DMS53 (cell line): ENCODE measurements at regions not wholly inside any gene's neighbourhood (a gene's known extent, or its start where the extent isn't known, plus 50 kb on each side); places are given as distances from the start of the nearest gene placed in this dataset.

Experiments used
- DNase-seq: peaks from one replicate; lab custom pipeline; 2025; lab: John Stamatoyannopoulos, UW

DNA sequence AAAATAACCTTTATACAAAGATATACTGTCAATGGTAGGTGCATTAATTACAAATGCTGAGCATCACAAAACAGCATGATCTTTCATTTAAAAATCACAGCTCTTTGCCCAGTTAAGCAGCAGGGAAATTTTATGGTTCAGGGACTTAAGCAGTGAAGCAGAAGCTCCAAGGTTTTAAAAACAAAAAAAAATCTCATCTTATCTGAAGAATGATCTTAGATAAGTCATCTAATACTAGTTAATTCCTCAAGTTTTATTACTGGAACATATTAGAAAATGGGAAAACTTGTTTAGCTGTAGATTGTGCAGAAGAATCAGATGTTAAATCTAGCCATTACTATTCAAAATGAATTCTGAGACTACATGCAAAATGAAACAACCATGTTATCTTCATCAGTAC lies 289.9 kb downstream of the GASK1B start:
- no peak for DNase-seq

DNA sequence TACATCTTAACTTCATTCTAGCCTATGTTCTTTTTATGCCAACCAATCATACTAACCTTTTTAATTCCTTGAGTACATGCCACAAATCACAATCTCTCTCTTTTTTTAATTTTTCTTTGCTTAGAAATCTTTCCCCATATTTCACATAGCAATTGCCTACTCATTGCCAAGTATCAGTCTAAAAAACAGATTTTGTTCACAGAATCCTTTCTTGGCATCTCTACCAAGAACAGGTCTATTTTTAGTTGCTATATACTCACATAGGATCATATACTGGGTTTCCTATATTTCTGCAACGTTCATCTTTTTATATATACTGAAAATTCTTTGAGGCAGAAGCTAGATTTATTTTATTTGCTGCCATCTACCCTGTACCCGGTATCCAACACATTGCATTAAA lies 292.1 kb downstream of the GASK1B start:
- no peak for DNase-seq

DNA sequence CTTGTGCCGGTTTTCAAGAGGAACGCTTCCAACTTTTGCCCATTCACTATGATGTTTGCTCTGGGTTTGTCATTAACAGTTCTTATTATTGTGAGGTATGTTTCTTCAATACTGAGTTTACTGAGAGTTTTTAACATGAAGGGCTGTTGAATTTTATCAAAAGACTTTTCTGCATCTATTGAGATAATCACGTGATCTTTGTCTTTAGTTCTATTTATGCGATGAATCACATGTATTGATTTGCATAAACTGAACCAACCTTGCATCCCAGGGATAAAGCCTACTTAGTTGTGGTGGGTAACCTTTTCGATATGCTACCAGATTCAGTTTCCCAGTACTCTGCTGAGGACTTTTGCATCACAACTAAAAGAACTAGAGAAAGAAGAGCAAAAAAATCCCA lies 318.0 kb downstream of the GASK1B start:
- no peak for DNase-seq

DNA sequence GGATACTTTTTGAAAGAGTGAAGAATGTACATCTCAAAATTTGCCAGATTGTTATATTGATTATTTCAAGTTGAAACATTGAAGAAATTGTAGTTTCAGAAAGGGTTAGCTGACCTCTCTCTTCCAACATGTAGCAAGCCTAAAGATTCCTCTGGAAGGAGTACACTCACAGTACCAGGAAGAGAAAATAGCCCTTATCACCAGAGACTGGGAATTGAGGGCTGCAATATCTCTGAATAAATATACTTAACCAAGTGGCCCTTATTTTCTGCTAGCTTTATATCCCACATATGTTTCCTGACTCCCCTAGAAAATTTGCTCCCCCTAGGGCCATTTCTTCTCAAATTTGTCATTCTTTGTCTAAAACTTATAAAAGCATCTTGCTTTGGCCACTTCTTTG lies 332.2 kb downstream of the GASK1B start:
- DNase-seq, result no peak

DNA sequence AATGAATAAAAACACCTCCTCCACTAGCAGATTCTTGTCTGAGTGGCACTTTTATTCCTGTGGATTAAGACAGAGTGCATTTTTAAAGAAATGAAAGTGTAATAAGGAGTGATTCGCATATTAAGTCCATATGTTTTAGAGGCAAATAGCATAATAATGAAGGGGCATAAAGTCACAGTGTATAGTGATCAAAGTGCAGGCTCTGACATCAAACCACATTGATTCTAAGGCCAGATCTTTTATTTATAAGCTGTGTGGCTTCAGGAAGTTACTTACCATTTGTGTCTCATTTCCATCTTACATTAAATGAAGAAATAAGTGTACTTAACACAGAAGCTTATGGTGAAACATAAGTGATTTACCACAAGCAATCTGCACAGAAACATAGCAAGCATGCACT lies 332.8 kb downstream of the GASK1B start:
- no peak for DNase-seq

DNA sequence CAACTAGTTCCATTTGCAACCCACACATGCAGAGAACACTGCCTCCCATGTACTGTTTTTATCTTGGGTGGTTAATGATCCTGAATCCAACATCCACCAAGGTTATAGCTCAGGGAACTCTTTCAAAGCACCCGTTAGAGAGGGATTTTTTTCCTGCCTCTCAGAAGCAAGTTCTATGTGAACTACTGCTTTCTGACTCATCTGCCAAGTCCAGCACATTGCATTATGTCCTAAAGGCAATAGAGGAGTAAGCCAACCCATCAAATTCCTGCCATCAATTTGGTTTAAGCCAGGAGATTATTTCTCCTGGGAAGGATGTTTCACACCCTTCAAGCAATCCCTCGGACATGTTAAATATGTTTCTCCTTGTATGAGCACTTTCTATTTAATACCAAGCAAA lies 334.5 kb downstream of the GASK1B start:
- no peak for DNase-seq

DNA sequence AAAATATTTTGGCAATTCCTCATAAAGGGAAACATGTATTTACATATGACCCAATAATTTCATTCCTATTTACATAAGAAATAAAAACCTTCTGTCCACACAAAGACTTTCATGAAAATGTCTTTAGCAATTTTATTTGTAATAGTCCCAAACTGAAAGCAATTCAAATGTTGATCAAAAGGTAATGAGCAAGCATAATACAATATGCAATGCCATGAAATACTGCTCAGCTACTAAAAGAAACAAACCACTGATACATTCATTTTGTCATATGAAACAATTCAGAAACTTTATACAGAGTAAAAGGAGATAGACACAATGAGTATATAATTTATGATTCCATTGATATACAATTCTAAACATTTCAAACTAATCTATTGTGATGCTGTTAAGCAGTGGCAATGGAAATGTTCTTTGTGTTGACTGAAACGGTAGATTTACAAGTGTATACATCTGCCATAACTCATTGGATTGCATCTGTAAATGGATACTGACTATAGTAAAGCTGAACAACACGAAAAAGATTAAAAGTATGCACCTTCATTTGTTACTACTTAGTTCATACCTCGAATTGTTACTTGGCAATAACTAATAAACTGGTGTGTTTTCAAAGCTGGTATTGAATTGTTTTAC lies 335.6 kb downstream of the GASK1B start:
- DNase-seq, result no peak

DNA sequence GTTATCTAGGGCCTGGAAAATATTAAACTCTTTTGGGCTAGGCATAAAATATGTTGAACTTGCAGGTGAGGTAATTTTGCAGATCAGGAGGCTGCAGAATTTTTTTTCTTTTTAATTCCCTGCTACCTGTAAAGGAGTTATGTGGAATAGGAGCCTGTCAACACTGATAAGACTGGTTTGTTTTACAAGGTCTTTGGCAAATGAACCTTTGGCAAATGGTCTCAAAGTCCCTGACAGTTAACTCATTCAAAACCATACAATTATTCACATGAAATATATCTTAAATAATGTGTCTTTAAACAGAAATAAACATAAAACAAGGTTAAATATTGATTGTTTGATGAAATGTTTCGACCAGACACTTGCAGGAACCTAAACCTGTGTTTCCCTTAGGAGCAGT lies 340.2 kb downstream of the GASK1B start:
- no peak for DNase-seq

DNA sequence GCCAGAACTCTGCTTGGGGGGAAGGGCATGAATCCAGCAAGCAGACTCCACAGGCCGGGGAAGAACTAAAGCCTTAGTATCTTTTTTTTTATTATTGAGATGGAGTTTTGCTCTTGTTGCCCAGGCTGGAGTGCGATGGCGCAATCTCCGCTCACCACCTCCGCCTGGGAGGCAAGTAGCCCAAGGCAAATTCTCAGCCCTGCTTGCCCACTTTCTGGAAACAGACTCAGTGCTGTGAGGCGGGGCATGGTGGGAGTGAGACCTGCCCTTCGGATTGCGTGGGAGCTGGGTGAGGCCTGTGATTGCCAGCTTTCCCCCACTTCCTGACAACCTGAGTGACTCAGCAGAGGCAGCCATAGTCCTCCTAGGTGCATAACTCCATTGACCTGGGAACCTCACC lies 348.8 kb downstream of the GASK1B start:
- no peak for DNase-seq

DNA sequence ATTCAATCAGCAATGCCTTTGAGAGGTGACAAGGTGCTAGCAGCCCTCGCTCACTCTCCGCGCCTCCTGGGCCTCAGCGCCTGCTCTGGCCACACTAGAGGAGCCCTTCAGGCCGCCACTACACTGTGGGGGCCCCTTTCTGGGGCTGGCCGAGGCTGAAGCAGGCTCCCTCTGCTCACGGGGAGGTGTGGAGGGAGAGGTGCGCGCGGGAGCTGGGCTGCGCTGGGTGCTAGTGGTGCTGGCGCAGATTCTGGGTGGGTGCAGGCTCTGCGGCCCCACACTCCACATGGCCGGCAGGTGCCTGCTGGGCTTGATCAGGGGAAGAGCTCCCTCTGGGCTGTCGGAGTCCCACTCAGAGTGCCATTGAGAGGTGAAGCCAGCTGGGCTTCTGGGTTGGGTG lies 351.0 kb downstream of the GASK1B start:
- no peak for DNase-seq

DNA sequence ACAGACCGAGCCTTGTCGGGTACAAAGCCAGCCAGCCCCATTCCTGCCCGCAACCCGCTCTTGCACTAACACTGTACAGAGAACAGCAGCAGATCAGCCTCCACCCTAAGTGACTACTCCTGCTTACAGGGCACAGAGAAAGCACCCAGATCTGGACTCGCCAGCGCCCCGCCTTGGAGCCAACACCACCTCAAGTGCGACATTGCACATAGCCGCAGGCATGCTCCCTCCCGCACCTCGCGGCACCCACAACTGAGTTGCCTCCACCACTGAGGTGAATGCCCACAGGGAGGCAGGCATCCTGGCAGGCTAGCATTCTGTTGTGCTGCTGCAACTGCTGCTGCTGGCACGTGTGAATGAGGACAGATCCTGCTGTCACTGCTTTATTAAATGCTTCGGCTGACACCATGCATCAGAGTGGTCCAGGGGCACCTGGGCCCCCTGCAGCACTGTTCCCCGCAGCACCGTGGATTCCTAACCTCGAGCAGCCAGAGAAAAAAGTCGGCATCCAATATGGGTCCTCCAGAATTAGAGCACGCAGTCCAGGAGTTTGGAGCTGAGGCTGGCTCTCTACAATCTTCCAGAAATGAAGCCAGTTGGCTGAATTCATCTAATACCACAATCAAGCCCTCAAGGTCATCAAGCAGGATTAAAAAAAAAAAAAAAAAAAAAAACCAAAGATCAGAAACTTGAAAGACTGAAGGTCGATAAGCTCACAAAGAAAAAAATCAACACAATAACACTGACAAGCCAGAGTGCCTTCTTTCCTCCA lies 352.9 kb downstream of the GASK1B start:
- DNase-seq, result peak; percentile 89

DNA sequence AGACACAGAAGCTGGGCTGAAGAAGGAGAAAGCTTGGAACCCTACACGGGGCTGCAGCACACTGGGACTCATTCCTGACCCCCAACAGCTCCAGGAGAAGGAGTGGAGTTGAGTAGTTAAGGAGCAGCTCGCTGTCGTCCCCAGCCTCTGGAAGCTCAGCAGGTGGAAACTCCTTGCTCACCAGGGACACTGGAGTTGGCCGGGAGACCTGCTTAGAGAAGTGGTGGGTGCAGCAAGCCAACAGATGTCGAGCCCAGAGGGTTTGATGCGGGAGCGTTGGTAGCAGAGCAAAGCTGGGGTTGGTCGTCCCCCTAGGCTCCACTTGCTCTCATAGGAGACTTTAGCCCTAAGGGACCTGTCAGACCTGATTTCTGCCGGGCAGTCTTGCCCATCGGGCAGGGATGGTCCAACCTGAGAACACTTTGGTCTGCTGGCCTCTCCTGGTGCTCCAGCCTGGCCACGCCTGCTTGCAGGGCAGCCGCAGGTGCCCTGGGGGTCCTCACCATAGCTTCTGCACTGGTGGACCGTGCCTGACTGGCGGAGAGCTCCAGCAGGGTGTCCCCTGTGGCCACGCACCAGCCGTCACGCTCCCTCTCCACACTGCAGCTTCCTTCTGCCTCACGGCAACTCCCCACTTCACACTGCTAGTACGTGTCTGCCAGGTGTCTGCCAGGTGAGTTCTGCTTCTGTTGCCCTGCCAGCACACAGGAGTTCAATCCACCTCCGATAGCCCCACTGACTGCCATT lies 353.7 kb downstream of the GASK1B start:
- peak; percentile 89 for DNase-seq

DNA sequence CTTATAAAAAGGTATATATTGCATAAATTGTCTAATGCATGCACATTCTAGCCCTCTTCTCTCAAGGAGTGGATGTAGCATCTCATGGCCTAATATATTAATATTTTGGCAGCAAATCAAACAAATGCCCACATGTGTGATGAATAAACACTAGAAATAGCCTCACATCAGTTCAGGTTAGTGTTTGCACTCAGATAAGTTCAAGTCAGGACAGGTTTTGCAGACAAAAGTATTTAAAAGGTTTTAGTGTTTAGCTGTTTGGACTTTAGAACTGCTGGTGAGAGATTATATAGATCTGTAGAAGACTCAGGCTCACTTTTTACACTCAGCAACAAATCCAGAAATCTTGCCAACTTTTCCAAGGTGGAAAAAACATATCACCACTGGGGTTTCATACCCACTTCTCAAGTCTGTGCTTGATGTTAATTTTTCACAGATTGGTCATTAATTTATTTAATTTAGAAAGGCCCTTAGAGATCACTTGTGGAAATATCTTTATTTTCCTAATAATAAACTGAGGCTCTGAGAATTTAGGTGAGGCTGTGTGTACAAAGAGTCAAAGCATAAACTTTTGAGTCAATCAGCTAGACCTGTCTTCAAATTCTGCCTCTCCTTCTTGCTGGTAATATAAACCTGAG lies 362.6 kb downstream of the GASK1B start:
- DNase-seq, result peak; percentile 3

DNA sequence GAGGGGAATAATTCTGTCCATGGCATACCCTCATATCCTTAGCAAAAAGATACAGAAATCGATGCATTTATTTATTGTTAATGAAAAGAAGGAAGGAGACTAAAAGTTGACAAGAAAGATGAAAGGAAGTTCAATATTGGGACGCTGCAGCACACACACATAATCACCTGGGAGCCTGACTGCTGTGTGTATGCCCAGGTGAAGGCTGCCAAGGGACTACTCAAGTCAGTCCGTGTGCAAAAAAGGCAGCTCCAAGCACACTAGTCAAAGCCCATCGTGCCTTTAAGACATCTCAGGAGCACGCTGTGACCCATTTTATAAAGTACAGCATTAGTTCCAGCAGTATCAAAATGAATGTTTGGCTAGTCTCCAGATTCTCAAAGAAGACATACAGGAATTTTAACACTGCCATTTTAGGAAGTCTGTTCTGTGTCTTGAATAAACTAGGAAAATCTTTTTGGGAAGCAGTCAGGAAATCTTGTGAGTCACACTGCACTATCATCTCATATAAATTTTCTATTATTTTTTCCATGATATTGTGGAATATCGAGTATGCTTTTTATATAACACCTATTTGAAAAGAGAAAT lies 363.9 kb downstream of the GASK1B start:
- no peak for DNase-seq

DNA sequence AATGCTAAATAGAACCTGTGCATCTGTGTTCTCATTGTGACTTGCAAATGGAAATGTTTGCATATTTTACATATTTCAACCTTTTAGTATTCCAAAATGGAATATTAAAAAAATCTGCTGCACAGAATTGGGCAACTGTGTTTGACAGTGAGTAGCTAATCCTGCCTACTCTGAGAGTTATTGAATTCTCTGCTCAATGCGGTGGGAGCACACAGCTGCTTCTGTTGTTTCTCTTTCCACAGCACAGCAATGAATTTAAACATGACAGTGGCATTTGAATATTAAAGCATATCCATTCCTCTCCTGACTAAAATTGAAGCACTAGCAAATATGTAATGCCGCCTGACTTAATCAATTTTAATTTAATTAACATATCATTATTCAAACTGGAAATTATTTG lies 366.6 kb downstream of the GASK1B start:
- DNase-seq, result no peak

DNA sequence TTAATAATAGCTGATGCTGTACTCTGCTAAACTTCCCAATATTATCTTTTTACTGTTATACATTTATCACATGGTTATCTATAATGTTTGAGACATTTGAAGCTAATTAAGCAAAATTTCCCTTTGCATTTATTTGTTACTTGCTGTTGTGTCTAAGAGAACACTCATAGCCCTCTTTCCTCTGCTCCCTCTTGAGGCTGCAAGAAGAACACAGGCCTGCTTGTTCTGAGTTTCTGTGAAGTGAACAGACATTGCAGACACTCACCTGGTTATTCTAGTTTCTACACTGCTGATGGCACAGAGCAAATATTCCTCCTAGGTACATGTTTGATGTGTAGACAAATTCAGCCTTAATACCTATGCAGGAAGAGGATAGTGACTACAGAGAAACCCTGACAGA lies 367.8 kb downstream of the GASK1B start:
- DNase-seq, result peak; percentile 59

DNA sequence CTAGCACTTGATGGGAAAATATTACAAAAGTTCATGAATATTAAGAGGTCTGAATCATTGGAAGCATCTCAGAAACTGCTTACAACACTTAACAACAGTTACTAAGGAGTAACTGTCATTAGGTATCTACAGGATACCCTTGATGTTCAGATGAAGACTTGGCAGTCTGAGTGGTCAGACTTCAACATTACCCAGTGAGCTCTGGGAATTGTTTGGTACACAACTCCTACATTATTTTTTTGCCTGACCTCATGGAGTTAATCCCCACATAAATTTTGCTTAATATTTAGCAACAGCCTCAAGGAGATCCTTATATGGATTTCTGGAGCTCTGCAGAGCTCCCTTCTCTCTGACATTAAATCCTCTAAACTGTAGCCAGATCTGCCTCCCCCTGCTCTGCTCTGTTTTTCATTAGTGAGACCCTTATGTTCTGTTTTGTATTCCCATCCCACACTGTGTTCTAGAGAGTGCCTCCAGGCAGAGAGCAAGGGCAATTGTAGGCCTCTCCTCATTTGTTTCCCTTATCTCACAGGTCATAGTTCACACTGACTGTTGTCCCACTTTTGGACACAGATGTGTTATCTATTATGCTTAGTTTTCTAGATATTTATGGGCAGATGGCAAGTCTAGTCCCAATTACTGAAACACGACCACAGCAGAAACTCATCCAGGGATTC lies 368.8 kb downstream of the GASK1B start:
- DNase-seq, result no peak

DNA sequence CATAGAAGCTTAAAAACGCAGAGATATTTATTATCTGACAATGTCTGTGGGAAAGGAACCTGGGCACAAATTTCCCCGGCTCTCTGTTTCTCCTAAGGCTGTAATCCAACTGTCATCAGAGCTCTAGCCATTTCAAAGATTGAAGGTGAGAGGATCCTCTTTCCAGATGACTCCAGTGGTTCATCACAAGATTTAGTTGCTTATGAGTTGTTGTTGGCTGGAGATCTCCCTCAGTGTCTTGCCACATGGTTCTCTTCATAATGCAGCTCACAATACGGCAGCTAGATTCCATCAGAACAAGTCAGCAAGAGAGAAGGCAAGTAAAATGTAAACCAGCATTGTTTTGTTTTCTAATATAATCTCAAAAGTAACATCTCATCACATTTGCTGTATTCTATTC lies 369.4 kb downstream of the GASK1B start:
- DNase-seq, result no peak

DNA sequence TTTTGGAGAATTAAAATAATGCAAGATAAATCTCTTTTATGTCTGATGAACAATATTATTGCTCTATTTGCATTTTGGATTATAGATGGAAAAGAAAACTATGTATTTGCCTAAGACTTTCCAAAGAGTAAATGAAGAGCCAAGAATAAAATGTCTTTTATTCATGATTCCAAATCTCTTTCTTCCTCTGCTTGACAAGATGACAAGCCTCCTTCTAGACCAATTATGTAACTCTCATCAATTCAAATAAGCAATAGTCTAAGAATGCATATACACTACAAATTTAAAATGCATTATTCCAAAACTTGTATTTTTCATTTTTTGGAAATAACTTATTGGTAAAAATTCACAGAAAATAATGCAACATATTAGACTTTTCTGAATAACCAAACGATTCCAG lies 377.3 kb downstream of the GASK1B start:
- no peak for DNase-seq

DNA sequence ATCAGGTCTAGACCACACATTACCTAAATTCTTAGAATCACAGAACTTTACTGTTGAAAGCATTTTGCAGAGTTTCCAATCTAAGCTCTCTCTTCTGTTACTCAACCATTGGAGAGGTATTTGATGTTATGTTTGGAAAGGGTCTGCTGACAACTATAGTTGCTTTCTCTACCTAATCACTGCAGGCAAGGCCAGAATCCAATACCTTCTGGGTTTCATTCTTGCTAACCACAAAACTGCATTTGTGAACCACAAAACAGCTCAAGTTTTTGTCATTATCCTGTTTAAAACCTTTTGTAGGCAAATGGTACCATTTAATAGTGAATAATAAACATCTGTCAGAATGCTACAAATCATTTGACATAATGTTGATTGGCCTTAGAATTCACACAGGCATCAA lies 380.1 kb downstream of the GASK1B start:
- no peak for DNase-seq

DNA sequence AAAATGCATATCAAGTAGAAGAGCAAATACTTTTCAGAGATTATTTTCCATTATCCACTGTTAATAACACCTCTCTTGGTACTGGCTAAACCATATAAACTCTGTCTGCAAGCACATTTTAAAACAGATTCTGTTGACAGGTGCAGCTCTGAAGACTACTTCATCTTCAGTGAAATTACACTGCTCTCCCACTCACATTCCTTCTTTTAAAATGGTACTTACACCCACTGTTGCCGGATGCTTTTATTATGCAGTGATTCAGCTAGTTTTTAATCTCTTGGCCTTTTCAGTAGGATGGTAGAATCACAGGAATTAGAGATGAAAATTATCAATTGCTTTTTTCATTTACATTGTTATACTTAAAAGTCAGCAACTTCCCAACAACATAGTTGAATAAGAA lies 381.6 kb downstream of the GASK1B start:
- no peak for DNase-seq

DNA sequence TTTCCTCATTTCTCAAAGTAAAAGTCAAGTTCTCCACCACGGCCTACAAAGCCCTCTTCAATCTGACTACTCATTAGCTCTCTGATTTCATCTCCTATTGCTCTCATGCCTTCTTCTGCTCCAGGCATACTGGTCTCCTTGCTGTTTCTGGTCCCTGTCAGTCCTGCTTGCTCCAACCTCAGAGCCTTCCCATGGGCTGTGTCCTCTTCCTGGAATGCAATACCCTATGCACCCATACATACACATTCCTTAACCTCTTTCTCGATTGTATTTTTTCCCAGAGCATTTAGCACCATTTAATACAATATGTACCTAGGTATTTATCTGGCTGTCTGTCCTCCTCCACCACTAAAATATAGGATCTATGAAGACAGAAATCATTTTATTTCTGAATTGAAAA lies 385.2 kb downstream of the GASK1B start:
- no peak for DNase-seq
